OCI-LY1 (cell line): ENCODE measurements at regions not wholly inside any gene's neighbourhood (a gene's known extent, or its start where the extent isn't known, plus 50 kb on each side); places are given as distances from the start of the nearest gene placed in this dataset.

ENCODE experiments used
- EZH2 ChIP-seq: fragments of 200-600 bp; sonication (generic), shearing (Covaris generic); IDR thresholded peaks from 2 replicates; pipeline ENCODE4 v1.8.0; 2017; ENCODE audit warnings: borderline replicate concordance, mixed run types, mild to moderate bottlenecking, antibody characterized with exemption, low read length, moderate library complexity, mixed read lengths
- TF ChIP-seq, protein P1 (sequence below): fragments of 200-600 bp; sonication (generic), shearing (Covaris generic); IDR thresholded peaks from 2 replicates; pipeline ENCODE4 v1.5.1; 2017; ENCODE audit warnings: mild to moderate bottlenecking, antibody characterized with exemption, low read length, moderate library complexity, mixed read lengths

DNA sequence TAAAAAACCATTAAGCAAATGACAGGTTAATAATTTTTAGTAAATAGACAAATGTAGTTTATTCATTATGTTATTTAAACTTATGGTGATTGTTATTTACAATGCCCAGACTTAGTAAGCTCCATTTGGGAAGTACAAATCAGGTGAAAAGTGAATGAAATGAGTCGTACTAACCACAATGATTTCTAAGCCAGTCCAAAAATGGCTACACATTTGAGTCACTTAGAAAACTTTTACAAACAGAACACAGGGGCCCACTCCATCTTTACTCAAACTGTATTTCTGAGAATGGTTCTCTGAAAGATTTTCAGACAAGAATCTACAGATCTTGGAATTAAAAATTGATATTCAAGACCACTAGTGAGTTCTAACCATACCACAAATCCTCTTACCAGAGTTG, 653.3 kb upstream of the MIS18BP1 start:
- TF ChIP-seq EZH2 = no peak
- TF ChIP-seq, protein P1, sequence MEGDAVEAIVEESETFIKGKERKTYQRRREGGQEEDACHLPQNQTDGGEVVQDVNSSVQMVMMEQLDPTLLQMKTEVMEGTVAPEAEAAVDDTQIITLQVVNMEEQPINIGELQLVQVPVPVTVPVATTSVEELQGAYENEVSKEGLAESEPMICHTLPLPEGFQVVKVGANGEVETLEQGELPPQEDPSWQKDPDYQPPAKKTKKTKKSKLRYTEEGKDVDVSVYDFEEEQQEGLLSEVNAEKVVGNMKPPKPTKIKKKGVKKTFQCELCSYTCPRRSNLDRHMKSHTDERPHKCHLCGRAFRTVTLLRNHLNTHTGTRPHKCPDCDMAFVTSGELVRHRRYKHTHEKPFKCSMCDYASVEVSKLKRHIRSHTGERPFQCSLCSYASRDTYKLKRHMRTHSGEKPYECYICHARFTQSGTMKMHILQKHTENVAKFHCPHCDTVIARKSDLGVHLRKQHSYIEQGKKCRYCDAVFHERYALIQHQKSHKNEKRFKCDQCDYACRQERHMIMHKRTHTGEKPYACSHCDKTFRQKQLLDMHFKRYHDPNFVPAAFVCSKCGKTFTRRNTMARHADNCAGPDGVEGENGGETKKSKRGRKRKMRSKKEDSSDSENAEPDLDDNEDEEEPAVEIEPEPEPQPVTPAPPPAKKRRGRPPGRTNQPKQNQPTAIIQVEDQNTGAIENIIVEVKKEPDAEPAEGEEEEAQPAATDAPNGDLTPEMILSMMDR = no peak
